ENCODE measurements at regions not wholly inside any gene's neighbourhood (a gene's known extent, or its start where the extent isn't known, plus 50 kb on each side); places are given as distances from the start of the nearest gene placed in this dataset.

- TF ChIP-seq POLR2A (IDR thresholded peaks at IDR 0.05): no peak
- no peak for TF ChIP-seq CTCF (IDR thresholded peaks at IDR 0.05 in 4 of 5, conservative IDR thresholded peaks at IDR 0.05 in 1 of 5)
Observed at GRCh38 chr18:46282646-46283045, 178.5 kb downstream of the HAUS1 start.
